HG02678 (cell line): ENCODE measurements at regions not wholly inside any gene's neighbourhood (a gene's known extent, or its start where the extent isn't known, plus 50 kb on each side); places are given as distances from the start of the nearest gene placed in this dataset.

Experiments
- ATAC-seq: cut with Tn5 transposase; IDR thresholded peaks from one replicate; pipeline ENCODE4 v1.9.1; 2021; ENCODE audit warnings: mild to moderate bottlenecking, moderate library complexity; ENCODE audit not compliant: unreplicated experiment

DNA sequence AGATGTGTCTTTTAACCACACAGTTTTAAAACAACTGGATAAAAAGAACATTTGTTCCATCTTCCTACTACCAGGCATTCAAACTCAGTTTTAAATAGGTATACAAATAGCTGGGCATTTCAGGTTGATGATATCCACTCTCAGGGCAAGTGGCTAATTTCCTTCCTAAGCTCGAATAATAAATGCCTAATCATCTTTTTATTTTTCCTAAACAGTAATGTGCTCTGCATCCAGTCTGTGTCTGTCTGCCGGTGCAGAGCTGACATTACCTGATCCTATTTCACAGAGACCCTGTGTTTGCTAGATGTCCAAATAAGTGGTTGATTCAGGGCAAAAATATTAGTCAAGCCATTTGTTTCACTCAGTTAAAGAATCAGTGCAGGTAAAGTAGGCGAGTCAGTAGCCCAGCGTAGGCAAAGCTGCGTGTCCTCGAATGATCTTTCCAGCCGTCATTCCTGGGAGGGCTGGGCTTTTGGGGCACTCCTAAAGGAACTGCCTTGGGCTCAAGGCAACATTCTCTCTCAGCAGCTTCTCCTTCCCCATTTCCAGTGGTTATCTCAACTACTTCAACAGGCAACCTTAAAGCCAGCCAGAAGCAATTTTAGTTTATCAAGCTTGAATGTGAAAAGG is 74.2 kb upstream of the BMP2 start:
- ATAC-seq: no peak

DNA sequence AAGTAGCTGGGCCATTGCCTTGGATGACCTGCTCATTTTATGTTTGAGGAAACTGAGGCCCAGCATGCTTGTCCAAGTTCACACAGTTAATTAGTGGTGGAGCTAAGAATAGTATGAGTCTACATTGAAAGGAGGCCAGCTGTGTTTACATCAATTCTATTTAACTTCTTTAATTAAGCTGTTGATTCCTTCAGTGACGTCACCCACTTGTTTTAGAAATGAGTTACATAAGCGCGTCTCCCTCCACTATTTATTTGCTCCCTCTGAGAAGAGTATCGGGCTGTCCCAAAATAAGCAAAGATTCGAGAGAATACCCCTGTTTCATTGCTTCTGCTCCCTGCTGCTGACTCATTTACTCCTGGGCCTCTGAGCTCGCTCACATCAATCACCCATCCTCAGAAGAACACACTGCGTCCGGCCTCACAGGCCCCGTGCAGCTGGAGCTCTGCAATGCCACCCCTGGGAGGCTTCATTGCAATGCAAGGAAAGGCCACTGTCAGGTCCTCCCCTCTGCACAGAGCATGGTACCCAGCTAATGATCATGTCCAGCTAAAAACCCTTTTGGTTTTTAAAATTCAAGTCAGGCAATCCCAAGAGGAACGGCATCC is 74.8 kb upstream of the BMP2 start:
- ATAC-seq: no peak

DNA sequence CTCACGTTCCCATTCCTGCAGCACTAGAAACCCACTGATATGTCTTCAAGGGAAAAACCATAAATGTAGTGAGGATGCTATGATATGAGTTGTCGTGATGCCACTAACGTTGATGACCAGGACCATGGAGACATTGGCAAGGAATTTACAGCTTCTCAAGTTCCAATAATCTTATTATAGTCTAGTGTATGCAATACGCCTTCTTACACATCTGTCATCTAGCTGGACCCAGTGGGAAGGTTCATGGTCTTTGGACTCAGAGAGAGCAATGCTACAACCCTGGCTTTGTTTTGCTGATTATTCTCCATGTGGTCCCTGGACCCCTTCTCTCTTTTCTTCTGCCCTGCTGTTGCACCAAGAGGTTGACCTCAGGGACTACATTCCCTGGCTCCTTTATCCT is 76.0 kb upstream of the BMP2 start:
- ATAC-seq: no peak

DNA sequence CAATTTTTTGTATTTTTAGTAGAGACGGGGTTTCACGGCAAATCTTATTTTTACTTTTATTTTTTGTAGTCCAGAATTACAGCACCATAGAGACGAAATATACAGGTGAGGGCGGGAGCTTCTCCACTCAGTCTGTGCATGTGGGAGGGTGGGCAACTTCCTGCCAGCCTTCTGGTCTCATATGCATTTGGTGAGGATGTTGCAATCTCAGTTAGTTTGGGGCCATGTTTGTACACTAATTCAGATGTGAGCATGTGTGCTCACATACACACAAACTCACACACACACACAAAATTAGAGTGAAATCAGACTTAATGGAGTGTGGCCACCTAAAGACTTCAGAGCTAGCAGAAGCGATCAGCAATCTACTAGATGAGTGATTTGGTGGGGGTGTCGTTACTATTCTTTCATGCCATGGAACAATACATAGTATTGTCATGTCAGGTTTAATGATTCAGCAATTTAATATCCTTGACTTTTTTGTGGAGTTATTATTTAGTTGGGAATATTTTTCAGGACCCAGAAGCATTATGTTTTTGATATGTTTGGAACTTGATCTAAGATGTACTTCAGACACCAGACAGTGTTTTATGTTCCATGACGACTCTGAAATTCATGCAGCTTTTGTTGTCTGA is 78.0 kb upstream of the BMP2 start:
- ATAC-seq: no peak

DNA sequence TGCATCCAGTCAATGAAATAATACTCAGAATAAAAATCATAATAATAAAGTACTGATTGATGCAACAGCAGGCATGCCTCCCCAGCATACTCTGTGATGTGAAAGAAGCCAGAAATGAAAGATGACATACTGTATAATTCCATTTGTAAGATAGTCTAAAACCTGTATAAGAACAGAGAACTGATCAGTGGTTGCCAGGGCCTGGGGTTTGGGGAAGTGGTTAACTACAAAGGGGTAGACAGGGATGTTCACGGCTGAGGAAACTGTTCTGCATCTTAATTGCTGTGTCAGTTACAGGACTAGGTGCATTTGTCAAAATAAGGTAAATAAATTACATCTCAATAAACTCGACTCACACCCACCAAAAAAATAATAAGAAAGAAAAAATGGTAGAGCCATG is 81.3 kb upstream of the BMP2 start:
- peak; percentile 81 for ATAC-seq

- ATAC-seq: no peak
These were observed 81.9 kb upstream of the BMP2 start for GRCh38 chr20:6685626-6686025.

DNA sequence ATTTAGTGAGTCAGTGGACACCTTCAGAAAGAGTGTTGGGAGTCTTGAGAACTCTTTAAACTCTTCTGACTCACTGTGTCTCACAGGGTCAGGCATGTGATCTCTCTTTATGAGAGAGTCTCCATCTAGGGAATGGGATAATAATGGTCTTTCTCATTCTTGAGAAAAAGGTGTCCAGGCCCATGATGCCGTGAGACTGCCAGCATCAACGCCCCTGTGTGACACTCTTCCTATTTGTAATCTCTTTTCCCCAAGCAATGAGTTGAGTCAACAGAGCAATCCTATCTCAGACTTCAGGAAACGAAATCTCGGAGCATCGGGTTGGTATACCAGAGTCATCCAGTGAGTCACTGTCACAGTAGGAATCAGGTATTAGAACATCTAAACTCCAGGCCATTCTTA is 82.3 kb upstream of the BMP2 start:
- ATAC-seq: no peak

- ATAC-seq: no peak
These were observed 84.2 kb upstream of the BMP2 start for GRCh38 chr20:6683021-6683977.

DNA sequence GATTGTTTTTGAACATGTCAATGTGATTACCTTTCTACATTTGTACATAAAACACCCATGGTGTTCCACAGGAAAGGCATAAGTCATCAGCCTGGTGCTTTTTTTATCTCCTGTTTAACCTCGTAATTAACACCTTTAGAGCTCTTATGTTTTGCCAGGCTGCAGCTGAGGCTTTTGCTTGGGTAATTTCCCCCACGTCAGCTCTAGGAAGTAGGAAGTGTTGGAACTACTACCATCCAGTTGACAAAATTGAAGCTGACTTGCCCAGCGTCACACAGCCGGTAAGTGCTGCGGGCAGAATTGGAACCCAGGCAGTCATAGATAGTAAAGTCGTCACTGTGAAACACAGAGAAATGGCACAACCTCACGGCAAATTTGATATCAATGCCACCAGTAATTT is 86.6 kb upstream of the BMP2 start:
- ATAC-seq: no peak

DNA sequence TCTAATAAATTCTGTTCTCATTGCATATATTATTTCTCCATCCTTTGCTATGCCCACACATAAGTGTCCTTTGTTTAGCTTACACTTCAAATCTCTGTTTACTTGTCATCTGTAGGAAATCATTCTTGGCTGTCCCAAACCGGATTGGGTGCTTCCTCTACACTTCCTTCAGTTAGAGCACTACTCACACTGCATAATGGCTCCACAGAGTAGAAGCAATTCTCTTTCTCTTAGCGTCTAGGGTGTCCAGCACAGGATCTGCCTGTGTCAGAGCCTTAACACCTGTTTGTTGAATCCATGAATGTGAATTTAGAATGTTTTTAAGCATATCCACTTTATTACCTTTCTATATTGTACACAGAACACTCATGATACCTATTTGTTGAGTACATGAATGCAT is 87.0 kb upstream of the BMP2 start:
- ATAC-seq: no peak

GRCh38 chr20:6679086-6679485 is 88.4 kb upstream of the BMP2 start:
- no peak for ATAC-seq

GRCh38 chr20:6678101-6678500 is 89.4 kb upstream of the BMP2 start:
- no peak for ATAC-seq

DNA sequence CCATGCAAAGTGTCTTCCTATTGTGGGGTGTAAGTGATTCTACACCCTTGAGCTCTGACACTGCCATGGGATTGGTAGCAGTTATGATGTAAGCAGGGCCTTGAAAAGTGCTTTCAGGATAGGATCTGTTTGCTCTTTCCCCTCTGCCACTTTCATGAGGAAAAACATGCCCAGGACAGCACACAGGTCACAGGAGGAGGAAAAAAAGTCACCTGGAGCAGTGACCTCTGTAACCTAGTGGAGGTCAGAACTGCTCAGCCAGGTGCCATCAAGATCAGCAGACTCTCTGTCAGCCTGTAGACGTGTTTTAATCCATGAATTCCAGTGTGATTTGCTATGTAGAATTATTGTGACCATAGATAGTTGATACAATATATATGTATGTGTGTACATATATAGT is 92.7 kb upstream of the BMP2 start:
- no peak for ATAC-seq

GRCh38 chr20:6673071-6673470 is 94.4 kb upstream of the BMP2 start:
- no peak for ATAC-seq

- ATAC-seq: no peak
These were observed 95.7 kb upstream of the BMP2 start for GRCh38 chr20:6671829-6672228.

- no peak for ATAC-seq
These were observed 98.9 kb upstream of the BMP2 start for GRCh38 chr20:6668546-6668945.

DNA sequence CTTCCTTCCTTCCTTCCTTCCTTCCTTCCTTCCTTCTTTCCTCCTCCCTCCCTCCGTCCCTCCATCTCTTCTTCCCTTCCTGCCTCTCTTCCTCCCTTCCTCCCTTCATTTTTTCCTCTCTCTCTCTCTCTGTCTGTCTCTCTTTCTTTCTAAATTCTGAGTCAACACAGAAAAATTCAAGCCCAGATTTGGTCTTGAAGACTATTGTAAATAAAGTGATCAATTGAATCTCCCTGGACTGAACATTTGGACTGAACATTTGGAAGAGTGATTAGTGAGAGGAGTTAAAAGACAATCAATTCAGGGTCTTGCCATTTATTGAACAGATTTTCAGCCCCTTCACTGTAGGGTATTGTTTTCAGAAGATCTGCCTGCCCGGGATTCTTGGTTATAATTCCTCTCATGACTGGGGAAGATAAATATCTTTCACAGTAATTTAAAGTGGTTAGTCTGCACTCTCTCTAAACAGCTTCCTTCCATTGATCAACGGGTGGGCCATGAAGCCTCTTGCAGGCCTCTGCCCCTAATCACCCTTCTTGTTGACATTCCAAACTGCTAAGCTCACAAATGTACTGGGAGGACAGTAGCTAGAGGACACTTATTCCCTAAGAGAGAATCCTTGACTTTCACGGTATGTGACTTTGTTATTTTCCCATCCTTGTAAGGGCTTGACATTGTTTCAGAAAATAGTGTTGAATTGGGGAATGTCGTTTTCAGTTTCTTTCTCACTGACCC is 101.7 kb upstream of the BMP2 start:
- no peak for ATAC-seq

- no peak for ATAC-seq
These were observed 102.3 kb upstream of the BMP2 start for GRCh38 chr20:6665161-6665560.

GRCh38 chr20:6664574-6664973 is 102.9 kb upstream of the BMP2 start:
- no peak for ATAC-seq

DNA sequence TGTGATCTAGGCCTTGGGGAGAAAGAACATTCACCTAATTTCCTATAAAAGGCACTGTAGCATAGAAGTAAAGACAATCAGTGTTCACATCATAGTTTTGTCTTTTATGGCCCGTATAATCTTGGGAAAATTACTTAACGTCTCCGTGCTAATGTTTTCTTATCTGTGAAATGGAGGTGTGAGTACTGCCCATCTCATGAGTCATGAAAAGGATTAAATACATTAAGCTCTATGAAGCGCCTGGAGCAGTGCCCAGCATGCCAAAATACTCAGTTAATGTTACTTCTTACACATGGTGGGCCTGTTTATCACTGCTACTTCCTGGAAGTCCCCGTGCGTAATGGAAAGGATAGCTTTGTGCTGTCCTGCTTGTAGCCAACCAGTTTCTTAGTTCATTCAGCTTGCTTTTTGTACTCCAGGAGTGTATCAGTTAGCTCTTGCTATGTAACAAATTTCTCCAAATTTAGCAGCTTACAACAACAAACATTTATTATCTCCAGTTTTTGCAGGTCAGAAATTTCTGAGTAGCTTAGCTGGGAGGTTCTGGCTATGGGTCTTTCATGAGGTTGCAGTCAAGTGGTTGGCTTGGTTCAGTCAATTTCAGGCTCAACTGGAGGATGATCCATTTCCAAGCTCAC is 103.6 kb upstream of the BMP2 start:
- ATAC-seq: no peak
